Neutrophil (primary cell): ENCODE measurements at regions not wholly inside any gene's neighbourhood (a gene's known extent, or its start where the extent isn't known, plus 50 kb on each side); places are given as distances from the start of the nearest gene placed in this dataset.

Source experiments
- H3K27ac ChIP-seq: fragments of 200-600 bp; sonication (generic); 2 replicates; pipeline ENCODE4 v1.5.1; 2016; ENCODE audit warnings: mild to moderate bottlenecking, moderate library complexity
- H3K27me3 ChIP-seq: fragments of 200-600 bp; sonication (generic); 2 replicates; pipeline ENCODE4 v1.6.0; 2016; ENCODE audit warnings: mild to moderate bottlenecking
- H3K36me3 ChIP-seq: fragments of 200-600 bp; sonication (generic); 2 replicates; pipeline ENCODE4 v1.5.1; 2017
- H3K4me1 ChIP-seq, 2 experiments: fragments of 200-600 bp in 1 of 2; sonication (generic) in 1 of 2; 1 replicate in 1 of 2; 2 replicates in 1 of 2; pipeline versions ENCODE4 v1.5.1 to v1.6.1; 2013 to 2016; ENCODE audit warnings: low read depth in 1 of 2, low read length in 1 of 2, mild to moderate bottlenecking in 1 of 2, moderate library complexity in 1 of 2; ENCODE audit not compliant: control insufficient read depth in 1 of 2, insufficient read depth in 1 of 2
- H3K4me3 ChIP-seq, 2 experiments: fragments of 200-600 bp in 1 of 2; sonication (generic) in 1 of 2; 1 replicate in 1 of 2; 2 replicates in 1 of 2; pipeline ENCODE4 v1.5.1; 2013 to 2016; ENCODE audit warnings: low read depth in 1 of 2, low read length in 1 of 2, mild to moderate bottlenecking in 1 of 2, moderate library complexity in 1 of 2
- H3K9me3 ChIP-seq: fragments of 200-600 bp; sonication (generic); 2 replicates; pipeline ENCODE4 v1.5.1; 2016
- CTCF ChIP-seq: fragments of 200-600 bp; sonication (generic); IDR thresholded peaks from 2 replicates; pipeline ENCODE4 v1.5.1; 2016; ENCODE audit warnings: antibody characterized with exemption

GRCh38 chr2:733495-733894 lies 56.3 kb upstream of the TMEM18 start:
- H3K9me3 ChIP-seq, result no peaks in the 10 kb centered on the region
- H3K27me3 ChIP-seq, result peaks cover 39% of the 10 kb centered on the region
- no peak overlapping the region for H3K27ac ChIP-seq
- H3K4me1 ChIP-seq, result no peaks in the 10 kb centered on the region
- H3K36me3 ChIP-seq, result no peaks in the 10 kb centered on the region
- no peak for TF ChIP-seq CTCF
- H3K4me3 ChIP-seq, result no peak overlapping the region

- Histone ChIP-seq H3K9me3 (no peaks in the 10 kb centered on the region), H3K27ac (no peak overlapping the region), H3K27me3 (peaks cover 34% of the 10 kb centered on the region), H3K36me3 (no peaks in the 10 kb centered on the region), H3K4me1 (no peaks in the 10 kb centered on the region), H3K4me3 (no peak overlapping the region)
- no peak for TF ChIP-seq CTCF
Measured at GRCh38 chr2:733001-733400, 55.8 kb upstream of the TMEM18 start.

- no peak for TF ChIP-seq CTCF
- Histone ChIP-seq H3K27ac (no peak overlapping the region), H3K4me3 (no peak overlapping the region), H3K36me3 (no peaks in the 10 kb centered on the region), H3K27me3 (peaks cover 26% of the 10 kb centered on the region), H3K4me1 (no peaks in the 10 kb centered on the region), H3K9me3 (no peaks in the 10 kb centered on the region)
Measured at GRCh38 chr2:731711-732110, 54.5 kb upstream of the TMEM18 start.

GRCh38 chr2:729376-729861 lies 52.2 kb upstream of the TMEM18 start:
- H3K4me1 ChIP-seq, result no peaks in the 10 kb centered on the region
- H3K27ac ChIP-seq, result no peak overlapping the region
- H3K9me3 ChIP-seq, result no peaks in the 10 kb centered on the region
- no peak for TF ChIP-seq CTCF
- H3K27me3 ChIP-seq, result peaks cover 26% of the 10 kb centered on the region
- no peaks in the 10 kb centered on the region for H3K36me3 ChIP-seq
- H3K4me3 ChIP-seq, result no peak overlapping the region

- Histone ChIP-seq H3K4me3 (no peak overlapping the region), H3K9me3 (no peaks in the 10 kb centered on the region), H3K27ac (no peak overlapping the region), H3K4me1 (no peaks in the 10 kb centered on the region), H3K36me3 (no peaks in the 10 kb centered on the region), H3K27me3 (peaks cover 32% of the 10 kb centered on the region)
- TF ChIP-seq CTCF, result no peak
Measured at GRCh38 chr2:728165-728564, 51.0 kb upstream of the TMEM18 start.

- H3K4me1 ChIP-seq, result no peaks in the 10 kb centered on the region
- no peaks in the 10 kb centered on the region for H3K36me3 ChIP-seq
- H3K27me3 ChIP-seq, result peaks cover 32% of the 10 kb centered on the region
- H3K27ac ChIP-seq, result no peak overlapping the region
- TF ChIP-seq CTCF, result no peak
- no peak overlapping the region for H3K4me3 ChIP-seq
- no peaks in the 10 kb centered on the region for H3K9me3 ChIP-seq
Measured at GRCh38 chr2:727071-727470, 49.9 kb upstream of the TMEM18 start.
